CD4-positive, alpha-beta memory T cell (primary cell): ENCODE measurements at regions not wholly inside any gene's neighbourhood (a gene's known extent, or its start where the extent isn't known, plus 50 kb on each side); places are given as distances from the start of the nearest gene placed in this dataset.
A peak's percentile ranks its signal among the peaks of the same experiment; 100 is the strongest.
"Not testable (repeated sequence)": the region's sequence is repeated elsewhere in the genome, so short reads cannot be mapped to it uniquely, and the experiment has no call there.

ENCODE experiments used
- CTCF ChIA-PET: fragments of 350-600 bp; sonication (Branson Sonifier 250); formaldehyde crosslinking; loops from one replicate; lab custom pipeline; 2021; ENCODE audit warnings: inconsistent platforms; ENCODE audit not compliant: partially characterized antibody; lab: Charles Lee
- POLR2A ChIA-PET: fragments of 350-600 bp; sonication (Branson Sonifier 250); formaldehyde crosslinking; loops from one replicate; lab custom pipeline; 2021; ENCODE audit not compliant: partially characterized antibody; lab: Charles Lee
- DNase-seq, 5 donors: peaks; one replicate each; pipeline versions ENCODE4 v3.0.0 to v3.0.0-alpha.2; 2020 to 2022; ENCODE audit warnings: mixed read lengths in 1 of 5
- H3K27ac ChIP-seq: one replicate; pipeline ENCODE4 v1.7.0; 2013; ENCODE audit warnings: low read depth, low read length
- H3K27me3 ChIP-seq: 2 replicates; pipeline ENCODE4 v1.7.0; 2013; ENCODE audit warnings: mild to moderate bottlenecking, low read length, moderate library complexity; ENCODE audit not compliant: insufficient read depth
- H3K36me3 ChIP-seq: 2 replicates; pipeline ENCODE4 v1.7.0; 2013; ENCODE audit warnings: mild to moderate bottlenecking, low read length, moderate library complexity; ENCODE audit not compliant: insufficient read depth
- H3K4me1 ChIP-seq: 2 replicates; pipeline ENCODE4 v1.7.0; 2013; ENCODE audit warnings: mild to moderate bottlenecking, low read length, moderate library complexity; ENCODE audit not compliant: insufficient read depth
- H3K4me3 ChIP-seq, 2 donors: one replicate each; pipeline ENCODE4 v1.7.0; 2013; ENCODE audit warnings: low read length in 2 of 2, mild to moderate bottlenecking in 1 of 2
- H3K9me3 ChIP-seq, 2 donors: one replicate each; pipeline ENCODE4 v1.7.0; 2013; ENCODE audit warnings: low read length in 2 of 2, control low read depth in 1 of 2; ENCODE audit not compliant: control insufficient read depth in 1 of 2
- H3K27ac Mint-ChIP-seq, 7 donors: one replicate each; pipeline ENCODE4 v1.8.0; 2020 to 2021; ENCODE audit warnings: mixed read lengths in 7 of 7, mild to moderate bottlenecking in 6 of 7, inconsistent platforms in 3 of 7, moderate library complexity in 3 of 7
- H3K27me3 Mint-ChIP-seq, 2 donors: one replicate each; pipeline ENCODE4 v1.8.0; 2020 to 2021; ENCODE audit warnings: mixed read lengths in 2 of 2
- H3K36me3 Mint-ChIP-seq, 2 donors: one replicate each; pipeline ENCODE4 v1.8.0; 2020 to 2021; ENCODE audit warnings: mixed read lengths in 2 of 2, inconsistent platforms in 1 of 2, mild to moderate bottlenecking in 1 of 2
- H3K4me1 Mint-ChIP-seq, 4 donors: one replicate each; pipeline ENCODE4 v1.8.0; 2020 to 2021; ENCODE audit warnings: mixed read lengths in 4 of 4, mild to moderate bottlenecking in 1 of 4
- H3K4me3 Mint-ChIP-seq, 8 donors: one replicate each; pipeline ENCODE4 v1.8.0; 2020 to 2021; ENCODE audit warnings: mixed read lengths in 8 of 8, mild to moderate bottlenecking in 7 of 8, moderate library complexity in 6 of 8, inconsistent platforms in 3 of 8
- H3K9me3 Mint-ChIP-seq, 8 donors: one replicate each; pipeline ENCODE4 v1.8.0; 2020 to 2021; ENCODE audit warnings: mixed read lengths in 8 of 8, mild to moderate bottlenecking in 5 of 8, inconsistent platforms in 3 of 8, moderate library complexity in 1 of 8
- intact Hi-C: fragments of 100-400 bp; cut with micrococcal nuclease; formaldehyde crosslinking; loops from one replicate; pipeline ENCODE4 v1.15.1; 2023

DNA sequence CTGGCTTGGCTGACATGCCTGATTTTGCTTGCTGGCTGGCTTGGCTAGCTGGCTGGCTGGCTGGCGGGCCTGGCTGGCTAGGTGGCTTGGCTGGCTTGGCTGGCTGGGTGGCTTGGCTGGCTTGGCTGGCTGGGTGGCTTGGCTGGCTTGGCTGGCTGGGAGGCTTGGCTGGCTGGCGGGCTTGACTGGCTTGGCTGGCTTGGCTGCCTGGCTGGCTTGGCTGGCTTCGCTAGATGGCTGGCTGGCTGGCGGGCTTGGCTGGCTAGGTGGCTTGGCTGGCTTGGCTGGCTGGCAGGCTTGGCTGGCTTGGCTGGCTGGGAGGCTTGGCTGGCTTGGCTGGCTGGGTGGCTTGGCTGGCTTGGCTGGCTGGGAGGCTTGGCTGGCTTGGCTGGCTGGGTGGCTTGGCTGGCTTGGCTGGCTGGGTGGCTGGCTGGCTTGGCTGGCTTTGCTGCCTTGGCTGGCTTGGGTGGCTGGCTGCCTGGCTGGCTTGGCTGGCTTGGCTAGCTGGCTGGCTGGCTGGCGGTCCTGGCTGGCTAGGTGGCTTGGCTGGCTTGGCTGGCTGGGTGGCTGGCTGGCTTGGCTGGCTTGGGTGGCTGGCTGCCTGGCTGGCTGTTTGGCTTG is 2827.0 kb downstream of the RPIA start:
- H3K4me3 Mint-ChIP-seq, H3K4me1 Mint-ChIP-seq, H3K9me3 Mint-ChIP-seq, H3K36me3 ChIP-seq, H3K27ac ChIP-seq, H3K36me3 Mint-ChIP-seq, H3K27ac Mint-ChIP-seq, DNase-seq, H3K27me3 ChIP-seq, H3K27me3 Mint-ChIP-seq, H3K4me3 ChIP-seq, H3K4me1 ChIP-seq, intact Hi-C loops, POLR2A ChIA-PET, H3K9me3 ChIP-seq, CTCF ChIA-PET: not testable (repeated sequence)

DNA sequence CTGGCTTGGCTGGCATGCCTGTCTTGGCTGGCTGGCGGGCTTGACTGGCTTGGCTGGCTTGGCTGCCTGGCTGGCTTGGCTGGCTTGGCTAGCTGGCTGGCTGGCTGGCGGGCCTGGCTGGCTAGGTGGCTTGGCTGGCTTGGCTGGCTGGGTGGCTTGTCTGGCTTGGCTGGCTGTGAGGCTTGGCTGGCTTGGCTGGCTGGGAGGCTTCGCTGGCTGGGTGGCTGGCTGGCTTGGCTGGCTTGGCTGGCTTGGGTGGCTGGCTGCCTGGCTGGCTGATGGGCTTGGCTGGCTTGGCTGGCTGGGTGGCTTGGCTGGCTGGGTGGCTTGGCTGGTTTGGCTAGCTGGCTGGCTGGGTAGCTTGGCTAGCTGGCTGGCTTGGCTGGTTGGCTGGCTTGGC is 2827.9 kb downstream of the RPIA start:
- H3K4me1 ChIP-seq, DNase-seq, H3K9me3 Mint-ChIP-seq: not testable (repeated sequence)

DNA sequence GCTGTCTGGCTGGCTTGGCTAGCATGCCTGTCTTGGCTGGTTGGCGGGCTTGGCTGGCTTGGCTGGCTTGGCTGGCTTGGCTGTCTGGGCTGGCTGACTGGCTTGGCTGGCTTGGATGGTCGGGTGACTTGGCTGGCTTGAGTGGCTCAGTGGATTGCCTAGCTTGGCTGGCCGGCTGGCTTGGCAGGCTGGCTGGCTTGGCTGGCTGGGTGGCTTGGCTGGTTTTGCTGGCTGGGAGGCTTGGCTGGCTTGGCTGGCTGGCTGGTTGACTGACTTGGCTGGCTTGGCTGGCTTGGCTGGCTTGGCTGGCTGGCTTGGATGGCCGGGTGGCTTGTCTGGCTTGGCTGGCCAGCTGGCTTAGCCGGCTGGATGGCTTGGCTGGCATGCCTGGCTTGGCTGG is 2828.4 kb downstream of the RPIA start:
- H3K9me3 Mint-ChIP-seq, H3K4me1 ChIP-seq, H3K27ac Mint-ChIP-seq, POLR2A ChIA-PET, H3K27ac ChIP-seq, H3K4me3 Mint-ChIP-seq, intact Hi-C loops, H3K36me3 Mint-ChIP-seq, H3K9me3 ChIP-seq, H3K4me1 Mint-ChIP-seq, H3K27me3 Mint-ChIP-seq, DNase-seq, H3K36me3 ChIP-seq, H3K27me3 ChIP-seq, CTCF ChIA-PET, H3K4me3 ChIP-seq: not testable (repeated sequence)

More for the DNA sequence above, 2827.9 kb downstream of the RPIA start:
- H3K27ac Mint-ChIP-seq, H3K4me3 Mint-ChIP-seq, H3K9me3 ChIP-seq, intact Hi-C loops, H3K4me3 ChIP-seq, H3K27me3 ChIP-seq, H3K27ac ChIP-seq, H3K36me3 Mint-ChIP-seq, H3K4me1 Mint-ChIP-seq, POLR2A ChIA-PET, H3K27me3 Mint-ChIP-seq, H3K36me3 ChIP-seq, CTCF ChIA-PET: not testable (repeated sequence)

DNA sequence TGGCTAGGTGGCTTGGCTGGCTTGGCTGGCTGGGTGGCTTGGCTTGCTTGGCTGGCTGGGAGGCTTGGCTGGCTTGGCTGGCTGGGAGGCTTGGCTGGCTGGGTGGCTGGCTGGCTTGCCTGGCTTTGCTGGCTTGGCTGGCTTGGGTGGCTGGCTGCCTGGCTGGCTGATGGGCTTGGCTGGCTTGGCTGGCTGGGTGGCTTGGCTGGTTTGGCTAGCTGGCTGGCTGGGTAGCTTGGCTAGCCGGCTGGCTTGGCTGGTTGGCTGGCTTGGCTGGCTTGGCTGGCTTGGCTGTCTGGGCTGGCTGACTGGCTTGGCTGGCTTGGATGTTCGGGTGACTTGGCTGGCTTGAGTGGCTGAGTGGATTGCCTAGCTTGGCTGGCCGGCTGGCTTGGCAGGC is 2829.1 kb downstream of the RPIA start:
- H3K4me3 Mint-ChIP-seq, H3K9me3 ChIP-seq, H3K36me3 Mint-ChIP-seq, CTCF ChIA-PET, H3K9me3 Mint-ChIP-seq, H3K36me3 ChIP-seq, H3K27me3 ChIP-seq, H3K4me1 ChIP-seq, H3K27ac Mint-ChIP-seq, H3K27ac ChIP-seq, H3K4me3 ChIP-seq, H3K27me3 Mint-ChIP-seq, H3K4me1 Mint-ChIP-seq, POLR2A ChIA-PET, intact Hi-C loops: not testable (repeated sequence)
- DNase-seq = peak in 1 of 5 donors; percentile 13

DNA sequence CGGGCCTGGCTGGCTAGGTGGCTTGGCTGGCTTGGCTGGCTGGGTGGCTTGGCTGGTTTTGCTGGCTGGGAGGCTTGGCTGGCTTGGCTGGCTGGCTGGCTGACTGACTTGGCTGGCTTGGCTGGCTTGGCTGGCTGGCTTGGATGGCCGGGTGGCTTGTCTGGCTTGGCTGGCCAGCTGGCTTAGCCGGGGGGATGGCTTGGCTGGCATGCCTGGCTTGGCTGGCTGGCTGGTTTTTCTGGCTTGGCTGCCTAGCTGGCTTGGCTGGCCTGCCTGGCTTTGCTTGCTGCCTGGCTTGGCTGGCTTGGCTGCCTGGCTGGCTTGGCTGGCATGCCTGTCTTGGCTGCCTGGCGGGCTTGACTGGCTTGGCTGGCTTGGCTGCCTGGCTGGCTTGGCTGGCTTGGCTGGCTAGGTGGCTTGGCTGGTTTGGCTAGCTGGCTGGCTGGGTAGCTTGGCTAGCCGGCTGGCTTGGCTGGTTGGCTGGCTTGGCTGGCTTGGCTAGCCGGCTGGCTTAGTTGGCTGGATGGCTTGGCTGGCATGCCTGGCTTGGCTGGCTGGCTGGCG is 2829.6 kb downstream of the RPIA start:
- DNase-seq, CTCF ChIA-PET, H3K4me3 Mint-ChIP-seq, H3K27ac ChIP-seq, H3K4me1 ChIP-seq, H3K4me3 ChIP-seq, H3K27me3 ChIP-seq, H3K36me3 ChIP-seq, H3K9me3 ChIP-seq, intact Hi-C loops, H3K36me3 Mint-ChIP-seq, POLR2A ChIA-PET, H3K27me3 Mint-ChIP-seq, H3K4me1 Mint-ChIP-seq, H3K27ac Mint-ChIP-seq, H3K9me3 Mint-ChIP-seq: not testable (repeated sequence)

DNA sequence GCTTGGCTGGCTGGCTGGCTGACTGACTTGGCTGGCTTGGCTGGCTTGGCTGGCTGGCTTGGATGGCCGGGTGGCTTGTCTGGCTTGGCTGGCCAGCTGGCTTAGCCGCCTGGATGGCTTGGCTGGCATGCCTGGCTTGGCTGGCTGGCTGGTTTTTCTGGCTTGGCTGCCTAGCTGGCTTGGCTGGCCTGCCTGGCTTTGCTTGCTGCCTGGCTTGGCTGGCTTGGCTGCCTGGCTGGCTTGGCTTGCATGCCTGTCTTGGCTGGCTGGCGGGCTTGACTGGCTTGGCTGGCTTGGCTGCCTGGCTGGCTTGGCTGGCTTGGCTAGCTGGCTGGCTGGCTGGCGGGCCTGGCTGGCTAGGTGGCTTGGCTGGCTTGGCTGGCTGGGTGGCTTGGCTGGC is 2830.5 kb downstream of the RPIA start:
- DNase-seq, H3K36me3 ChIP-seq, H3K27ac ChIP-seq, H3K27ac Mint-ChIP-seq, H3K27me3 ChIP-seq, H3K36me3 Mint-ChIP-seq, intact Hi-C loops, H3K4me3 Mint-ChIP-seq, CTCF ChIA-PET, H3K9me3 Mint-ChIP-seq, H3K4me1 Mint-ChIP-seq, H3K4me3 ChIP-seq, H3K4me1 ChIP-seq, POLR2A ChIA-PET, H3K27me3 Mint-ChIP-seq, H3K9me3 ChIP-seq: not testable (repeated sequence)

DNA sequence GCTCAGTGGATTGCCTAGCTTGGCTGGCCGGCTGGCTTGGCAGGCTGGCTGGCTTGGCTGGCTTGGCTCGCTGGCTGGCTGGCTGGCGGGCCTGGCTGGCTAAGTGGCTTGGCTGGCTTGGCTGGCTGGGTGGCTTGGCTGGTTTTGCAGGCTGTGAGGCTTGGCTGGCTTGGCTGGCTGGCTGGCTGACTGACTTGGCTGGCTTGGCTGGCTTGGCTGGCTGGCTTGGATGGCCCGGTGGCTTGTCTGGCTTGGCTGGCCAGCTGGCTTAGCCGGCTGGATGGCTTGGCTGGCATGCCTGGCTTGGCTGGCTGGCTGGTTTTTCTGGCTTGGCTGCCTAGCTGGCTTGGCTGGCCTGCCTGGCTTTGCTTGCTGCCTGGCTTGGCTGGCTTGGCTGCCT is 2831.4 kb downstream of the RPIA start:
- H3K36me3 Mint-ChIP-seq, H3K4me1 ChIP-seq, H3K4me3 Mint-ChIP-seq, intact Hi-C loops, H3K9me3 ChIP-seq, H3K36me3 ChIP-seq, H3K27me3 Mint-ChIP-seq, CTCF ChIA-PET, POLR2A ChIA-PET, H3K9me3 Mint-ChIP-seq, H3K4me3 ChIP-seq, H3K27ac ChIP-seq, H3K4me1 Mint-ChIP-seq, H3K27me3 ChIP-seq, H3K27ac Mint-ChIP-seq: not testable (repeated sequence)
- peak in 1 of 5 donors; percentile 24 for DNase-seq

DNA sequence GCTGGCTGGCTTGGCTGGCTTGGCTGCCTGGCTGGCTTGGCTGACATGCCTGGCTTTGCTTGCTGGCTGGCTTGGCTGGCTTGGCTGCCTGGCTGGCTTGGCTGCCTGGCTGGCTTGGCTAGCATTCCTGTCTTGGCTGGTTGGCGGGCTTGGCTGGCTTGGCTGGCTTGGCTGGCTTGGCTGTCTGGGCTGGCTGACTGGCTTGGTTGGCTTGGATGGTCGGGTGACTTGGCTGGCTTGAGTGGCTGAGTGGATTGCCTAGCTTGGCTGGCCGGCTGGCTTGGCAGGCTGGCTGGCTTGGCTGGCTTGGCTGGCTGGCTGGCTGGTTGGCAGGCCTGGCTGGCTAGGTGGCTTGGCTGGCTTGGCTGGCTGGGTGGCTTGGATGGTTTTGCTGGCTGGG is 2832.3 kb downstream of the RPIA start:
- H3K9me3 Mint-ChIP-seq, H3K27ac Mint-ChIP-seq, H3K36me3 ChIP-seq, H3K4me1 Mint-ChIP-seq, H3K4me3 Mint-ChIP-seq, H3K4me1 ChIP-seq, H3K27ac ChIP-seq, CTCF ChIA-PET, H3K27me3 Mint-ChIP-seq, H3K9me3 ChIP-seq, POLR2A ChIA-PET, intact Hi-C loops, H3K36me3 Mint-ChIP-seq, H3K4me3 ChIP-seq, H3K27me3 ChIP-seq: not testable (repeated sequence)
- DNase-seq = peak in 1 of 5 donors; percentile 13
